ENCODE measurements at regions not wholly inside any gene's neighbourhood (a gene's known extent, or its start where the extent isn't known, plus 50 kb on each side); places are given as distances from the start of the nearest gene placed in this dataset.
"Not testable (repeated sequence)": the region's sequence is repeated elsewhere in the genome, so short reads cannot be mapped to it uniquely, and the experiment has no call there.

DNA sequence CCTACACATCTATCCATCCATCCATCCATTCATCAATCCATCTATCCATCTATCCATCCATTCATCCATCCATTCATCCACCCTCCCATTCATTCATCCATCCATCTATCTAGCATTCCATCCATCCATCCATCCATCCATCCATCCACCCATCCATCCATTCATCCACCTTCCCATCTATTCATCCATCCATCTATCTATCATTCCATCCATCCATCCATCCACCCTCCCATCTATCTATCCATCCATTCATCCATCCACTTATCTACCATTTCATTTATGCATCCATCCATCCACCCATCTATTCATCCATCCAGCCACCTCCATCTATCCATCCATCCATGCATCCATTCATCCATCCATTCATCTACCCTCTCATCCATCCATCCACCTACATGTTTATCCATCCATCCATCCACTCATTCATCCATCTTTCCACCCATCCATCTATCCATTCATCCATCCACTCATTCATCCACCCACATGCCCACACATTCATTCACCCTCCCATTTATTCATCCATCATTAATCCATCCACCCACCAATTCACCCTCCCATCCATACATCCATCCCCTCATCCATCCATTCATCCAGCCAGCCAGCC lies 258.5 kb downstream of the CRLF2 start:
- no peak for DNase-seq (ENCODE audit: low spot score)

DNA sequence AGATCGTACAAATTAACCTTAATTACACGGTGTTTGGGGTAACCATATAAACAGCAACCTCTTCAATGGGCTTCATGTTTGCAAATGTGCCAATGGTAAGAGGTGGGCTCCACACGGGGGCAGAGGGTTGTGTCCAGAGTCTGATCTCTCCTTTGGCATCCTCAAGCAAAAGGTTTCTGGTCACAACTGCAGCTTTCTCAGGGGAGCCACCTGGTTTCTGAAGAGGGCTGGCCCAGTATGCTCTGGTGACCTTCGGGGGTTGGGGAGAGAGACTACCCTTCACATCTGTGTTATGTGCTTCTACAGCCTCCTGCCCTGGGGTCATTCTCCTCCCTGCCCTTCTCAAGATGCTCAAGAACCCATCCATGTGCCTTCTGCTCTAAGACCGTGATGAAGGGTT lies 259.6 kb downstream of the CRLF2 start:
- no peak for DNase-seq (ENCODE audit: low spot score)

DNA sequence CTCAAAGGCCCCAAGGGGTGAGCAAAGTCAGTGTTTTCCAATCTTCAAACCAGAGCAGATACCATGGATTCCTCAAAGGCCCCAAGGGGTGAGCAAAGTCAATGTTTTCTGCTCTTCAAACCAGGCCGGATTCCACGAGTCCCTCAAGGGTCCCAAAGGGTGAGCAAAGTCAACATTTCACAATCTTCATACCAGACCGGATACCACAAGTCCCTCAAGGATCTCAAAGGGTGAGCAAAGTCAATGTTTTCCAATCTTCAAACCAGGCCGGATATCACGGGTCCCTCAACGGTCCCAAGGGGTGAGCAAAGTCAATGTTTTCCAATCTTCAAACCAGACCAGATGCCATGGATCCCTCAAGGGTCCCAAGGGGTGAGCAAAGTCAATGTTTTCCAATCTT lies 265.2 kb downstream of the CRLF2 start:
- not testable (repeated sequence) for DNase-seq (ENCODE audit: low spot score)

DNA sequence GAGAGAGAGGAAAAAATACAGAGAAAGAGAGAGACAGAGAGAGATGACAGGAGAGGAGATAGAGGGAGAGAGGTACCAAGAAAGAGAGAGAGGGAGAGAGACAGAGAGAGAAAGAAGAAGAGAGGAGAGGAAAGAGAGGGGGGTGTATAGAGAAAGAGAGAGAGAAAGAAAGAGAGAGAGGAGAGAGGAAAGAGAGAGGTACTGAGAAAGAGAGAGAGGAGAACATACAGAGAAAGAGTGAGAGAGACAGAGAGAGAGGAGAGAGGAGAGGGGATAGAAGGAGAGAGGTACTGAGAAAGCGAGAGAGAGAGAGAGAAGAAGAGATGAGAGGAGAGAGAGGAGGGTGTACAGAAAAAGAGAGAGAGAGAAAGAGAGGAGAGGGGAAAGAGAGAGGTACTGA lies 269.4 kb downstream of the CRLF2 start:
- no peak for DNase-seq (ENCODE audit: low spot score)

GRCh38 chrX:940691-941090 lies 271.8 kb downstream of the CRLF2 start:
- no peak for DNase-seq (ENCODE audit: low spot score)

DNA sequence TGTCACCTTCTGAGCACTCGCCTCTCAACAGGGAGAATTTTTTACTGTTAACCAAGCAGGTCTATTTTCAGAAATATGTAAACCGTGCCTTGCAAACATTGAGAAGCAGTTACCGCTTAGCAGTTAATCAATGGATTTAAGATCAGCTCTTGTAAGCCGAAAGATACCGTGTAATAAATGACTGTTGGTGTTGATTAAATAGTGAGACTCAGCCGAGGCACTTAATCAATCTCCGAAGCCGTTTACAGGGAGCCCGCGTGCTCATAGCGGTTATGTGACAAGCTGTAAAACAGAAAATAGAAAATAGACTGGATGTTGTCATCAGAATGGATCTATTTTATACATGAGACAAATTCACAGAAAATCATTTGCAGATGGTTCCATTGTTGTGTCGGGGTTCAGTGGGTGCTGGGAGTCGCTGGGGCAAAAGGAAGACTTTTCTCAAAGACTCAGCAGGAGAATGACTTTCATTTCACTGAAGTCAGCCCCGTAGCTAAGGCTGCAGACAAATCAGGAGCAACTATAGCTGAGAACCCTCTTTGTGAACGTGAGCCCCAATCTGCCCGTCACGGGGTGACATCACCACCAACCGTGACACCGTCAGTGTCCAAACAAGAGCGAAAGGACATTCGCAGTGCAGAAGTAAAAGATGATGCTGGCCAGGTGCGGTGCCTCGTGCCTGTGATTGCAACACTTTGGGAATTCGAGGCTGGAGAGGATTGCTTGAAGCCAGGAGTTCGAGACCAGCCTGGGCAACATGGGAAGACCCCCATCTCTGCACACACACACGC lies 275.3 kb downstream of the CRLF2 start:
- no peak for DNase-seq (ENCODE audit: low spot score)

- no peak for DNase-seq (ENCODE audit: low spot score)
Observed at GRCh38 chrX:933611-934010, 278.8 kb downstream of the CRLF2 start.

DNA sequence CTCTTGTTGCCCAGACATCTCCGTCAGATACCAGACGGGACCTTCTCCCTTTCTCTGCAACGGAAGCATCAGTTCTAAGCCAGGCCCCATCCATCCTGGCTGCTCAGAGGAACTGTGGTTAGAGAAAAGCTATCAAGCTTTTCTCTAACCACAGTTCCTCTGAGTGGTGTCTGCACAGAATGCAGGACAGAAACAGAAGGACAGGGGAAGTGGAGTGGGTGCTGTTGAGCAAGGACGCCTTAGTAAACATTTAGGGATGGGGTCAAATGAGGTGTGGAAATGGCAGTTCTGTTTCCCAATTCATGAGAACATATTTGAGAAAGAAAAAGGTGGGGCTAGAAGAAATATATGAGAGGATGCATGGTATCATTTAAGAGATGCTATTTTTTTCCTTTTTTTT lies 283.8 kb downstream of the CRLF2 start:
- no peak for DNase-seq (ENCODE audit: low spot score)

DNA sequence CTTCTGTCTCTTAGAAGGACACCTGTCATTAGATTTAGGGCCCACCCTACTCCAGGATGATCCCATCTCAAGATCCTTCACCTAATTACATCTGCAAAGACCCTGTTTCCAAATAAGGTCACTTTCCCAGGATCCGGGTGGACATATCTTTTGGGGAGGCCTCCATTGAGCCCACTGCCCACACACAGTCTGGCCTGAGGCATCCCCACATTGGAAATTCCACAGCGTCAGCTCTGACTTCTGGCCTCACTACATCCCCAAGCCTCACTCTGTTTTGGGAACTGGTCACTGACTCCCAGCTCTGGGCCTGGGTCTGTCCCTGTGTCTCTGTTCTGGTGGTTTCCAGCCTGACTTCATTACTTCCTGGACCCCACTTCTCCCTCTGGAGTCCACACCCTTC lies 285.5 kb downstream of the CRLF2 start:
- no peak for DNase-seq (ENCODE audit: low spot score)

- DNase-seq (ENCODE audit: low spot score) = no peak
Observed at GRCh38 chrX:926070-926469, 286.4 kb downstream of the CRLF2 start.

- DNase-seq (ENCODE audit: low spot score) = no peak
Observed at GRCh38 chrX:925652-926061, 286.8 kb downstream of the CRLF2 start.

- no peak for DNase-seq (ENCODE audit: low spot score)
Observed at GRCh38 chrX:925094-925493, 287.4 kb downstream of the CRLF2 start.

DNA sequence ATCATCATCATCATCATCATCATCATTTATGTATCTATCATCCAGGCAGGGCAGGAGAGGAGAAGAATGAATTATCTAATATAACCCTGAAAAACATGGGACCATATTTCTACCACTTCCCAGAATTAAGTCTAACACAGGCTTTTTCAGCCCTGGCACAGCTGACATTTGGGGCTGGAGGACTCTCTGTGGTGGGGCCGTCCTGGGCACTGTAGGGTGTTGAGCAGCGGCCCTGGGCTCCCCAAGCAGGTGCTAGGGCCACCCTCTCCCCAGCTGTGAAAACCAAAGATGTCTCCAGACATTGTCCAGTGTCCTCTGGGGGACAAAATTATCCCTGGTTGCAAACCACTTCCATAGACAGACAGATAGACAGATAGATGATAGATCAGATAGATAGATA lies 288.4 kb downstream of the CRLF2 start:
- no peak for DNase-seq (ENCODE audit: low spot score)

DNA sequence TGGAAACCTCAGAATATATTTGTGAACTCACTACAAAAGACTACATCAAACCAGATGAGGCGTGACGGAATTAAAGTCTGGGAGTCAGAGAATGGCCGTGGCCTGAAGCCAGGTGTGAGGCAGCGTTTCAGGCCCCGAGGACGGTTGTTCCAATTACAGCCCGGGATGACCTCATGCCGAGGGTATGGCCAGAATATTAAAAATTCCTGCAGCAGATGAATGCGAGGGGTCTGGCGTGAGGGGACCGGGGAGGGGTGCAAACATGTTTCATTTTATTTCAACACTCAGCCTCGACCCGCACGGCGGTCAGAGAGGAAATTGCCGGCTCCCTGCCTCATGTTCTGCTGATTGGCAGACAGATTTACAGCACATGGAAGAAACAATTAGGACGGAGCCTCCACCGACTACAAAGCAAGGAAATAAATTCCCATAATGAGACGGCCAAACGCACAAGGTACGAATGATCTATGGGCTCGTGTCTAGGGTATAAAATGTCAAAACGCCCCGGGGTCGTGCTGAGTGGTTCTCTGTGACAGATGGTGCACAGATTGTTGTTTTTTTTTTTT lies 289.7 kb downstream of the SHOX start:
- DNase-seq (ENCODE audit: low spot score) = no peak

DNA sequence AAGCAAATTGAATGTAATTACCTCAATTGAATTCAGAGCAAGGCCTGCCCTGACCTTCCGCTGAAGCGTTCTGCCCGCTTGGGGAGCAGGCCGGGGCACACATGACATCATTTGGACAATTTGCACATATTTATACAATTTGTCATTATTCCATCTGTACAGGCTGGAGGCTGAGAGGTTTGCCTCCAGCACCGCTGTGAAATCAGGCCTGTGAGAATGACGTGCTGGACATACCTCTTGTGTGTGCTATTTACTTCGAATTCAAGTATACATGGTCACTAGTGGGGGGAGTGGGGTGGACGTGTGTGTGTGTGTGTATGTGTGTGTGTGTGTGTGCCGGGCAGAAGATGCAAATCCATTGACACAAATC lies 285.6 kb downstream of the SHOX start:
- no peak for DNase-seq (ENCODE audit: low spot score)

GRCh38 chrX:915427-916229 lies 285.0 kb downstream of the SHOX start:
- no peak for DNase-seq (ENCODE audit: low spot score)

DNA sequence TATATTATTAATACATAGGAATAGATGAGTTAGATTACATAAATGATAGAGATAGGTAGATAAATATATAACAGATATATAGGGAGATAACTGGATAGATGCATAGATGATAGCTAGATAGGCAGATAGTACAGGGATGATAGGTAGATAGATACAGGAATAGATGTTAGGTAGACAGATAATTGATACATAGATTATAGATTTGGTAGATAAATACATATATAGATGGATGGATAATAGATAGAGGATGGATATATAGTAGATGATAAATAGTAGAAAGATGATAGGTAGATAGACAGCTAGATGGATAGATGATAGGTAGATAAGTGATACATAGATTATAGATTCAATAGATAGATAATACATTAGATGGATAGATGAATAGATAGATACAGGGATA lies 283.6 kb downstream of the SHOX start:
- no peak for DNase-seq (ENCODE audit: low spot score)

DNA sequence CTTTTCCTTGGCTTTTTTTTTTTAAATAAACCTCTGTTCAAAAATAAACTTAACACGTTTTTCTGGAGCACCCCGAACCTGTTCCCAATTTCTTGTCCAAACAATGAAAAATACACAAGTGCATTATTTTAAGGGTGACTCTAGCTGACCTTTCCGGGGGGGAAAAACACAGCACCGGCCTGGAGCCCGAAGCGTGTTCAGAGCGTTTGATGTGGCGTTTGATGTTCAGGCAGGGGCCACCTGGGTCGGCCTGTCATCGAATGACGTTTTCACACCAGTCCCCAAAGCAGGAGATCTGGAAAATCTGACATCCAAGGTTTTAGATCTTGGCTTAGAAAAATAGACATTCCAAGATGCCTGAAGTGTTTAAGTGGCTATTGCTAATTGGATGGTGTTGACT lies 282.1 kb downstream of the SHOX start:
- DNase-seq (ENCODE audit: low spot score) = no peak

DNA sequence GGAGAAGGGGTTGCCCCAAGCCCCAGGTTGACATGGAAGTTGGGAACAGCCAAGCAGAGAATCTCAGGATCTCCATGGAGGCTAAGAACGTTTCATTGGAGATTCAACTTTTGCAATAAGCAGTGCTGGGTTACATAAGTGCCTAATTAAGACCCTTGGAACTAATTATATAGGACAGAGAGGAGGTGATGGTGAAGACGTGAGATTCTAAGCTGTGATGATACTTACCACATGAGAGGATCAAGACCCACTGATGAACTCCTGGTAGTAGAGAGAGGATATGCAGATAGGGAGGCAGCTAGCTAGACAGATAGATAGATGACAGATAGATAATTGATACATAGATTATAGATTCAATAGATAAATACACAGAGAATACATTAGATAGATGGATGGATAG lies 278.5 kb downstream of the SHOX start:
- DNase-seq (ENCODE audit: low spot score) = not testable (repeated sequence)

GRCh38 chrX:906586-906985 lies 276.0 kb downstream of the SHOX start:
- no peak for DNase-seq (ENCODE audit: low spot score)

DNA sequence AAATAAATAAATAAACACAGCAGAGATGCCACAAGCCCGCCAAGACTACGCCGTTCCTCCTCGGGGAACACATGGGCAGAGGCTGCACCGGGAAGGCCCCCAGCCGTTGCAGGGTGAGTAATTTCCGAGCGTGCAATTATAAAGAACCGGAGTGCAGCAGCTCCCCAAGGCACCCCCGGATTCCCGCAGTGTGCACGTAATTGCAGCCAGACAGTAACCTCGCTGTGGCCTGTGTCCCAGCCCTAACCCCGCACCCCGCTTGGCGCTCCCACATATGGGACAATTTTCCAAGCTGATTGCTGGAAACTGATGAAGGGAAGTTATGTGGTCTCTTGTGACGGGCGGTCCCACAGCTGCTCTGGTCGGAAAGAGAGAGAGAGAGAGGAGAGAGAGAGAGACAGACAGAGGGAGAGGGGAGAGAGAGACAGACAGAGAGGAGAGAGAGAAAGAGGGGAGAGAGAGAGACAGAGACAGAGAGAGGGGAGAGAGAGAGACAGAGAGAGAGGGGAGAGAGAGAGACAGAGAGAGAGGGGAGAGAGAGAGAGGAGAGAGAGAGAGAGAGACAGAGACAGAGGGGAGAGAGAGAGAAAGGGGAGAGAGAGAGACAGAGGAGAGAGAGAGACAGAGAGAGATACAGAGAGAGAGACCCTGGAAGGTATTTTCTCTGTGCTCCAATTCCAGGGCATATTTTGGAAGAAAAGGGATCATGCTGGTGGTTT lies 275.4 kb downstream of the SHOX start:
- DNase-seq (ENCODE audit: low spot score) = no peak

DNA sequence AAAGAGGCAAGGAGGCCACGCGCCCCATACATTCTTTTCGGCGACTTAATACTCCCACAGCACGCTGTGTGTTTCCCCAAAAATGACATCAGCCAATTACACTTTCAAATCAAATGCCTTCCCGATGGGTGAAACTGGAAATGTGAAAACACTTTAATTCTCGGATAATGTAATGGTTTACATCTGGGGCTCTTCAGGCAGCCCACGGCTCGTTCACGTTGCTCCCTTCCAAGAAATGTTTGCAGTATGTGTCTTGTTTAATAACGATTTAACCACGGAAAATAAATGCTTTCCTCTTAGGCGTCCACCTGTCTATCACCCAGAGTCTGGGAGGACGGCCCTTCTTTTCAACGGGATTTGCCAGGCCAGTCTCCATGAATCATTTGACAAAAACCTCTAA lies 272.5 kb downstream of the SHOX start:
- no peak for DNase-seq (ENCODE audit: low spot score)

Measured in pons (tissue), 1 donor.